GM12878 (cell line): ENCODE measurements at regions not wholly inside any gene's neighbourhood (a gene's known extent, or its start where the extent isn't known, plus 50 kb on each side); places are given as distances from the start of the nearest gene placed in this dataset.

ENCODE experiments used
- ATF7 ChIP-seq: fragments of 450-650 bp; IDR thresholded peaks from 2 replicates; pipeline ENCODE4 v1.6.1; 2016; ENCODE audit warnings: low read depth, mild to moderate bottlenecking
- EP300 ChIP-seq, 2 experiments: fragments of 150-350 bp in 1 of 2; IDR thresholded peaks; 2 replicates each; pipeline ENCODE4 v1.6.1; 2011 to 2012; ENCODE audit warnings: low read depth in 2 of 2, low read length in 2 of 2, borderline replicate concordance in 1 of 2, improper control_type of control experiment in 1 of 2, inconsistent platforms in 1 of 2; ENCODE audit not compliant: control insufficient read depth in 1 of 2
- EZH2 ChIP-seq: IDR thresholded peaks from 2 replicates; pipeline ENCODE4 v1.6.1; 2012; ENCODE audit warnings: low read depth, mild to moderate bottlenecking, control low read depth, inconsistent platforms, low read length, borderline replicate concordance; ENCODE audit not compliant: control insufficient read depth
- GABPA ChIP-seq: IDR thresholded peaks from 2 replicates; pipeline ENCODE4 v1.6.1; 2014; ENCODE audit warnings: antibody characterized with exemption, low read depth, mild to moderate bottlenecking, inconsistent platforms
- HDAC6 ChIP-seq: fragments of 200-600 bp; sonication (generic); IDR thresholded peaks from one replicate; pipeline ENCODE4 v1.8.0; 2017; ENCODE audit warnings: antibody characterized with exemption; ENCODE audit not compliant: unreplicated experiment
- HDGF ChIP-seq: fragments of 450-650 bp; IDR thresholded peaks from 2 replicates; pipeline ENCODE4 v1.6.1; 2016; ENCODE audit warnings: antibody characterized with exemption
- NFIC ChIP-seq: IDR thresholded peaks from 2 replicates; pipeline ENCODE4 v1.6.1; 2012; ENCODE audit warnings: low read depth, mild to moderate bottlenecking, inconsistent platforms, low read length, moderate library complexity
- NFYB ChIP-seq: IDR thresholded peaks from 2 replicates; pipeline ENCODE4 v1.6.1; 2011; ENCODE audit warnings: low read depth, mild to moderate bottlenecking, low read length, improper control_type of control experiment, moderate library complexity; ENCODE audit not compliant: insufficient read depth
- POLR2AphosphoS5 ChIP-seq: IDR thresholded peaks from 2 replicates; pipeline ENCODE4 v1.6.1; 2011; ENCODE audit warnings: mild to moderate bottlenecking, low read length, inconsistent platforms
- RBBP5 ChIP-seq: fragments of 200-600 bp; sonication (generic); conservative IDR thresholded peaks from 2 replicates; pipeline ENCODE4 v1.6.1; 2016
- RELA ChIP-seq: fragments of 450-650 bp; IDR thresholded peaks from 2 replicates; pipeline ENCODE4 v1.8.0; 2014; ENCODE audit warnings: borderline replicate concordance; ENCODE audit not compliant: partially characterized antibody
- TF ChIP-seq, protein P1 (sequence below), 3 experiments: IDR thresholded peaks in 2 of 3; conservative IDR thresholded peaks in 1 of 3; 2 replicates each; pipeline ENCODE4 v1.5.1; 2011; ENCODE audit warnings: low read depth in 3 of 3, low read length in 3 of 3, mild to moderate bottlenecking in 3 of 3, control low read depth in 2 of 3, moderate library complexity in 2 of 3, inconsistent platforms in 1 of 3, mixed read lengths in 1 of 3; ENCODE audit not compliant: control insufficient read depth in 2 of 3, insufficient read depth in 1 of 3; ENCODE audit errors: extremely low read depth in 1 of 3
- TF ChIP-seq, protein P2 (sequence below): IDR thresholded peaks from 2 replicates; pipeline ENCODE4 v1.6.1; 2011; ENCODE audit warnings: mild to moderate bottlenecking, low read depth, low read length, moderate library complexity; ENCODE audit not compliant: insufficient replicate concordance

DNA sequence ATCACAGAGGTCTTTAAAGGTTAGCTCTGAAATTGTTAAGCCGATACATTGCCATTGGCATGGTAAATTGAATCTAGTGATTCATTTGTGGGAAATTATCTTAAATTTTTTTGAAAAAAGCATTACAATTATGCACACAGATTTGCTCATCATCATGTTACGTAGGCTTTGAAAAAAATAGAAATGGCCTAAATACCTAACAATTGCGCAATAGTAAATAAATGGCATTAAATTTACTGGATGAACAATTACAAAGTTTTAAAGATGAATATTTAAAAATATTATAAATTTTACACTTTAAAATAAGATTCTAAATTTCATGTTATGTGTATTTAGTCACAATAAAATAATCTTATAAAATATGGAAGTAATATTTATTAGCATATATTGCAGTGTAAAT, 171.3 kb downstream of the RPRM start:
- TF ChIP-seq EZH2 = no peak
- no peak for TF ChIP-seq ATF7
- TF ChIP-seq EP300 (IDR thresholded peaks at IDR 0.05; ENCODE audit: borderline replicate concordance in 1 of 2, control insufficient read depth in 1 of 2, low read depth in 2 of 2, low read length in 2 of 2) = no peak
- no peak for TF ChIP-seq RELA
- TF ChIP-seq NFIC = no peak
- no peak for TF ChIP-seq RBBP5
- TF ChIP-seq, protein P1, sequence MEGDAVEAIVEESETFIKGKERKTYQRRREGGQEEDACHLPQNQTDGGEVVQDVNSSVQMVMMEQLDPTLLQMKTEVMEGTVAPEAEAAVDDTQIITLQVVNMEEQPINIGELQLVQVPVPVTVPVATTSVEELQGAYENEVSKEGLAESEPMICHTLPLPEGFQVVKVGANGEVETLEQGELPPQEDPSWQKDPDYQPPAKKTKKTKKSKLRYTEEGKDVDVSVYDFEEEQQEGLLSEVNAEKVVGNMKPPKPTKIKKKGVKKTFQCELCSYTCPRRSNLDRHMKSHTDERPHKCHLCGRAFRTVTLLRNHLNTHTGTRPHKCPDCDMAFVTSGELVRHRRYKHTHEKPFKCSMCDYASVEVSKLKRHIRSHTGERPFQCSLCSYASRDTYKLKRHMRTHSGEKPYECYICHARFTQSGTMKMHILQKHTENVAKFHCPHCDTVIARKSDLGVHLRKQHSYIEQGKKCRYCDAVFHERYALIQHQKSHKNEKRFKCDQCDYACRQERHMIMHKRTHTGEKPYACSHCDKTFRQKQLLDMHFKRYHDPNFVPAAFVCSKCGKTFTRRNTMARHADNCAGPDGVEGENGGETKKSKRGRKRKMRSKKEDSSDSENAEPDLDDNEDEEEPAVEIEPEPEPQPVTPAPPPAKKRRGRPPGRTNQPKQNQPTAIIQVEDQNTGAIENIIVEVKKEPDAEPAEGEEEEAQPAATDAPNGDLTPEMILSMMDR (IDR thresholded peaks at IDR 0.05 in 2 of 3, conservative IDR thresholded peaks at IDR 0.05 in 1 of 3; ENCODE audit: control insufficient read depth in 2 of 3, extremely low read depth in 1 of 3, insufficient read depth in 1 of 3, low read depth in 3 of 3, low read length in 3 of 3) = no peak
- no peak for TF ChIP-seq GABPA
- TF ChIP-seq HDAC6 = no peak
- TF ChIP-seq, protein P2, sequence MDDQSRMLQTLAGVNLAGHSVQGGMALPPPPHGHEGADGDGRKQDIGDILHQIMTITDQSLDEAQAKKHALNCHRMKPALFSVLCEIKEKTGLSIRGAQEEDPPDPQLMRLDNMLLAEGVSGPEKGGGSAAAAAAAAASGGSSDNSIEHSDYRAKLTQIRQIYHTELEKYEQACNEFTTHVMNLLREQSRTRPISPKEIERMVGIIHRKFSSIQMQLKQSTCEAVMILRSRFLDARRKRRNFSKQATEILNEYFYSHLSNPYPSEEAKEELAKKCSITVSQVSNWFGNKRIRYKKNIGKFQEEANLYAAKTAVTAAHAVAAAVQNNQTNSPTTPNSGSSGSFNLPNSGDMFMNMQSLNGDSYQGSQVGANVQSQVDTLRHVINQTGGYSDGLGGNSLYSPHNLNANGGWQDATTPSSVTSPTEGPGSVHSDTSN = no peak
- no peak for TF ChIP-seq NFYB
- TF ChIP-seq POLR2AphosphoS5 = no peak
- no peak for TF ChIP-seq HDGF
